H9 (cell line): ENCODE measurements at regions not wholly inside any gene's neighbourhood (a gene's known extent, or its start where the extent isn't known, plus 50 kb on each side); places are given as distances from the start of the nearest gene placed in this dataset.

Experiments
- DNase-seq: peaks from one replicate; pipeline ENCODE4 v3.0.0-alpha.2; 2017
- H2AFZ ChIP-seq: one replicate; pipeline ENCODE4 v1.6.1; 2013; ENCODE audit warnings: mild to moderate bottlenecking, low read length, control low read depth, moderate library complexity
- H2AK5ac ChIP-seq: 2 replicates; pipeline ENCODE4 v1.6.1; 2013; ENCODE audit warnings: low read length, control low read depth, mixed read lengths; ENCODE audit not compliant: insufficient read length
- H2BK120ac ChIP-seq: one replicate; pipeline ENCODE4 v1.6.1; 2013; ENCODE audit warnings: low read depth, mild to moderate bottlenecking, low read length, control low read depth, inconsistent platforms; ENCODE audit not compliant: poor library complexity, severe bottlenecking
- H2BK12ac ChIP-seq: 2 replicates; pipeline ENCODE4 v1.6.1; 2013; ENCODE audit warnings: low read length, control low read depth, mixed read lengths, low read depth; ENCODE audit not compliant: insufficient read length
- H2BK15ac ChIP-seq: 2 replicates; pipeline ENCODE4 v1.6.1; 2013; ENCODE audit warnings: low read depth, low read length, control low read depth
- H2BK20ac ChIP-seq: one replicate; pipeline ENCODE4 v1.6.1; 2013; ENCODE audit warnings: low read depth, mild to moderate bottlenecking, low read length, control low read depth, inconsistent platforms; ENCODE audit not compliant: poor library complexity, severe bottlenecking
- H2BK5ac ChIP-seq: 2 replicates; pipeline ENCODE4 v1.6.1; 2013; ENCODE audit warnings: low read length, control low read depth, mixed read lengths; ENCODE audit not compliant: insufficient read length
- H3K14ac ChIP-seq: 2 replicates; pipeline ENCODE4 v1.6.1; 2013; ENCODE audit warnings: low read length, control low read depth; ENCODE audit not compliant: insufficient read depth
- H3K18ac ChIP-seq: 2 replicates; pipeline ENCODE4 v1.6.1; 2013; ENCODE audit warnings: low read depth, mild to moderate bottlenecking, mixed read lengths, low read length, control low read depth; ENCODE audit not compliant: insufficient read length
- H3K23ac ChIP-seq: 2 replicates; pipeline ENCODE4 v1.6.1; 2013; ENCODE audit warnings: low read length, control low read depth, mixed read lengths, low read depth; ENCODE audit not compliant: insufficient read length
- H3K23me2 ChIP-seq: 2 replicates; pipeline ENCODE4 v1.6.1; 2013; ENCODE audit warnings: low read depth, mild to moderate bottlenecking, mixed read lengths, low read length, control low read depth; ENCODE audit not compliant: insufficient read length, poor library complexity, severe bottlenecking
- H3K27ac ChIP-seq: 2 replicates; pipeline ENCODE4 v1.5.1; 2013; ENCODE audit warnings: low read length, control low read depth, mixed read lengths, low read depth; ENCODE audit not compliant: insufficient read length
- H3K27me3 ChIP-seq: 2 replicates; pipeline ENCODE4 v1.6.1; 2013; ENCODE audit warnings: low read length, control low read depth, inconsistent platforms; ENCODE audit not compliant: insufficient read depth
- H3K4ac ChIP-seq: 2 replicates; pipeline ENCODE4 v1.6.1; 2013; ENCODE audit warnings: low read depth, mild to moderate bottlenecking, control low read depth, inconsistent platforms, low read length, moderate library complexity
- H3K4me1 ChIP-seq: 2 replicates; pipeline ENCODE4 v1.6.1; 2013; ENCODE audit warnings: low read length, control low read depth, inconsistent platforms; ENCODE audit not compliant: insufficient read depth
- H3K4me2 ChIP-seq: 2 replicates; pipeline ENCODE4 v1.6.1; 2013; ENCODE audit warnings: low read length, control low read depth, mixed read lengths; ENCODE audit not compliant: insufficient read length, insufficient read depth
- H3K56ac ChIP-seq: 2 replicates; pipeline ENCODE4 v1.6.1; 2013; ENCODE audit warnings: low read depth, mild to moderate bottlenecking, mixed read lengths, low read length, control low read depth; ENCODE audit not compliant: insufficient read length
- H3K79me1 ChIP-seq: 2 replicates; pipeline ENCODE4 v1.6.1; 2013; ENCODE audit warnings: low read depth, mild to moderate bottlenecking, moderate library complexity, low read length, control low read depth, inconsistent platforms; ENCODE audit not compliant: insufficient read depth, poor library complexity, severe bottlenecking
- H3K79me2 ChIP-seq: 2 replicates; pipeline ENCODE4 v1.6.1; 2013; ENCODE audit warnings: low read length, control low read depth, inconsistent platforms; ENCODE audit not compliant: insufficient read depth
- H3K9ac ChIP-seq: 2 replicates; pipeline ENCODE4 v1.6.1; 2013; ENCODE audit warnings: low read length, control low read depth, mixed read lengths; ENCODE audit not compliant: insufficient read length; ENCODE audit errors: extremely low read depth
- H3K9me3 ChIP-seq: one replicate; pipeline ENCODE4 v1.6.1; 2013; ENCODE audit warnings: low read depth, low read length, inconsistent platforms; ENCODE audit not compliant: control insufficient read depth
- H3T11ph ChIP-seq: one replicate; pipeline ENCODE4 v1.6.1; 2013; ENCODE audit warnings: mild to moderate bottlenecking, low read length, control low read depth, inconsistent platforms
- H4K20me1 ChIP-seq: one replicate; pipeline ENCODE4 v1.6.1; 2013; ENCODE audit not compliant: control insufficient read depth, insufficient read length, insufficient read depth
- H4K5ac ChIP-seq: 2 replicates; pipeline ENCODE4 v1.6.1; 2013; ENCODE audit warnings: low read depth, mild to moderate bottlenecking, mixed read lengths, low read length, control low read depth; ENCODE audit not compliant: insufficient read length
- H4K8ac ChIP-seq: replicated peaks from 2 replicates; pipeline ENCODE4 v1.6.1; 2013; ENCODE audit warnings: low read length, control low read depth, mixed read lengths, low read depth; ENCODE audit not compliant: insufficient read length
- H4K91ac ChIP-seq: 2 replicates; pipeline ENCODE4 v1.6.1; 2013; ENCODE audit warnings: low read depth, mild to moderate bottlenecking, moderate library complexity, mixed read lengths, low read length, control low read depth; ENCODE audit not compliant: insufficient read length
- H3K27ac Mint-ChIP-seq, 3 experiments: 2 replicates in 2 of 3; 3 replicates in 1 of 3; pipeline ENCODE4 v1.8.0; 2020 to 2021; ENCODE audit warnings: mixed read lengths in 3 of 3, mild to moderate bottlenecking in 1 of 3, moderate library complexity in 1 of 3
- H3K27me3 Mint-ChIP-seq: 2 replicates; pipeline ENCODE4 v1.8.0; 2021; ENCODE audit warnings: low read depth, mild to moderate bottlenecking, moderate library complexity, mixed read lengths
- H3K36me3 Mint-ChIP-seq, 3 experiments: 2 replicates in 2 of 3; 3 replicates in 1 of 3; pipeline ENCODE4 v1.8.0; 2020 to 2021; ENCODE audit warnings: low read depth in 3 of 3, mixed read lengths in 3 of 3; ENCODE audit not compliant: insufficient read depth in 1 of 3
- H3K4me1 Mint-ChIP-seq, 2 experiments: 2 replicates each; pipeline ENCODE4 v1.8.0; 2020; ENCODE audit warnings: mixed read lengths in 2 of 2
- H3K4me3 Mint-ChIP-seq, 2 experiments: 2 replicates in 1 of 2; 3 replicates in 1 of 2; pipeline ENCODE4 v1.8.0; 2020 to 2021; ENCODE audit warnings: mild to moderate bottlenecking in 2 of 2, mixed read lengths in 2 of 2, moderate library complexity in 1 of 2
- H3K9me3 Mint-ChIP-seq, 2 experiments: 2 replicates in 1 of 2; 3 replicates in 1 of 2; pipeline ENCODE4 v1.8.0; 2020; ENCODE audit warnings: mild to moderate bottlenecking in 2 of 2, mixed read lengths in 2 of 2, moderate library complexity in 1 of 2
- CTCF ChIP-seq: fragments of 200-600 bp; sonication (generic); conservative IDR thresholded peaks from 3 replicates; pipeline ENCODE4 v1.8.0; 2021; ENCODE audit warnings: antibody characterized with exemption, mild to moderate bottlenecking
- WGBS: extraction: QIAGEN DNeasy Blood & Tissue Kit; methylation state at CpG from one replicate; pipeline ENCODE4 v1.1.7; 2013; ENCODE audit warnings: missing lambda C conversion rate, low lambda C conversion rate, mixed read lengths; ENCODE audit not compliant: insufficient read length; ENCODE audit errors: extremely low coverage; 5-methylcytosine and 5-hydroxymethylcytosine counted together

- H2AFZ ChIP-seq: no peak overlapping the region
- no peak overlapping the region for H4K8ac ChIP-seq
- no peak overlapping the region for H3T11ph ChIP-seq
- no peak overlapping the region for H3K18ac ChIP-seq
- no peaks in the 10 kb centered on the region for H3K27me3 ChIP-seq
- no peaks in the 10 kb centered on the region for H3K9me3 ChIP-seq
- Mint-ChIP-seq H3K27ac (no peak overlapping the region), H3K4me1 (peaks cover 4 to 6% of the 10 kb centered on the region in 2 experiments; a peak in 1 of 4 replicates), H3K9me3 (no peaks in the 10 kb centered on the region), H3K36me3 (no peaks in the 10 kb centered on the region; a peak in 1 of 7 replicates), H3K27me3 (peaks cover 9% of the 10 kb centered on the region), H3K4me3 (no peak overlapping the region)
- no peak overlapping the region for H3K4me2 ChIP-seq
- no peak overlapping the region for H2BK5ac ChIP-seq
- peaks cover 2% of the 10 kb centered on the region for H3K23me2 ChIP-seq
- no peak for DNase-seq
- no peaks in the 10 kb centered on the region for H3K79me2 ChIP-seq
- H3K23ac ChIP-seq: no peak overlapping the region
- H2BK120ac ChIP-seq: no peak overlapping the region
- H4K5ac ChIP-seq: no peak overlapping the region
- H3K14ac ChIP-seq: no peak overlapping the region
- no peaks in the 10 kb centered on the region for H3K4me1 ChIP-seq
- H2BK15ac ChIP-seq: no peak overlapping the region
- no peaks in the 10 kb centered on the region for H4K20me1 ChIP-seq
- no peak overlapping the region for H2BK20ac ChIP-seq
- no peak overlapping the region for H3K4ac ChIP-seq
- H2AK5ac ChIP-seq: no peak overlapping the region
- no peak overlapping the region for H2BK12ac ChIP-seq
- no peak overlapping the region for H3K56ac ChIP-seq
- WGBS: no CpG with 5 or more reads among the region's 10 CpGs
- no peak overlapping the region for H4K91ac ChIP-seq
- H3K9ac ChIP-seq: no peak overlapping the region
- no peak for TF ChIP-seq CTCF
- H3K27ac ChIP-seq: no peak overlapping the region
- H3K79me1 ChIP-seq: no peaks in the 10 kb centered on the region
Measured at GRCh38 chr6:169881398-169881797, 130.0 kb downstream of the ERMARD start.
